ENCODE measurements at regions not wholly inside any gene's neighbourhood (a gene's known extent, or its start where the extent isn't known, plus 50 kb on each side); places are given as distances from the start of the nearest gene placed in this dataset.
"Not testable (repeated sequence)": the region's sequence is repeated elsewhere in the genome, so short reads cannot be mapped to it uniquely, and the experiment has no call there.

DNA sequence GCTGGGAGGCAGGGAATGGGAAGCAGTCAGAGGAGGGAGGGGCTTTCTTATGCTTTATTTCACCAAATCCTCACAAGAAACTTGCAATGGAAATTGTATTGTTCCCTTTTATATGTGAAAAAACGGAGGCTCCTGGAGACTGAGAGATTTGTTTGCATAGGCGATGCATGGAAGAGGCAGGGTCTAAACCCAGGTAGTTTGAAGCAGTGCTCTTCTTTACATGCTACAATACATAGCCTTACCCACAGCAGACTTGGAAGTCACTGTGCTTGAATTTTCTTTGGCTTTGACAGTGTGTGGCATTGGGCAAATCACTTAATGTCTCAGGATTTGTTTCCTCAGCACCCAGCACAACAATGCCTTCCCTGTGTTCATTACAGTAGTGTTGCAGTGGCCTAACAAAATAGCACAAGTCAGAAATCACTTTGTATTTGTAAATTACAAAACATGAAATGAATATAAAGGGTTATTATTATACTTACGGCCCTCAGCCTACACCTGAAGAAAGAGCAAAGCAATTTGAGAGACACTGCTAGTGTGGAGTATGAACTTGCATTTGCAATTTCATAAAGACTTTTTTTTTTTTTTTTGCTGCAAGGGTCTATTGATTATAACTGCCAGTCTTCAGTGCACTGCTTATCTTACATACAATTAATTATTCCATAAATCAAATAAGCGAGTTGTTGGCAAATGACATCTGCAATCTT is 646.4 kb upstream of the KCNMB2 start:
- no peak for DNase-seq (ENCODE audit: low read depth, low spot score)

DNA sequence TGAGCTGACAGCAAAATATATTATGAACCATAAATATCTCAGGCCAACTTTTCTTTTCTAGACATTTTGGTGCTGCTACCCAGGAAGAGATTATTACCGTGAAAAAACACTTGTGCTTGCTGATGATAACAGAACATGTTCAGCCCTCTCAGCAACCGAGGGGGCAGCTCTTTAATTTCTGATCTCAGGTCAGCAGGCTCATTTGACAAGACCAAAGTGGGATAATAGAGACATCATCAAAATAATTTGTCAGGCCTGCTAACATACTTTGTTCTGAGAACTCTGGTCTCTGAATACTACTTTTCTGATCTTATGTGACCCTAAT is 645.9 kb upstream of the KCNMB2 start:
- no peak for DNase-seq (ENCODE audit: low read depth, low spot score)

- DNase-seq (ENCODE audit: low read depth, low spot score) = not testable (repeated sequence)
Observed at GRCh38 chr3:177891569-177891968, 644.7 kb upstream of the KCNMB2 start.

- DNase-seq (ENCODE audit: low read depth, low spot score) = no peak
Observed at GRCh38 chr3:177893331-177893730, 642.9 kb upstream of the KCNMB2 start.

GRCh38 chr3:177894081-177894728 is 642.0 kb upstream of the KCNMB2 start:
- no peak for DNase-seq (ENCODE audit: low read depth, low spot score)

DNA sequence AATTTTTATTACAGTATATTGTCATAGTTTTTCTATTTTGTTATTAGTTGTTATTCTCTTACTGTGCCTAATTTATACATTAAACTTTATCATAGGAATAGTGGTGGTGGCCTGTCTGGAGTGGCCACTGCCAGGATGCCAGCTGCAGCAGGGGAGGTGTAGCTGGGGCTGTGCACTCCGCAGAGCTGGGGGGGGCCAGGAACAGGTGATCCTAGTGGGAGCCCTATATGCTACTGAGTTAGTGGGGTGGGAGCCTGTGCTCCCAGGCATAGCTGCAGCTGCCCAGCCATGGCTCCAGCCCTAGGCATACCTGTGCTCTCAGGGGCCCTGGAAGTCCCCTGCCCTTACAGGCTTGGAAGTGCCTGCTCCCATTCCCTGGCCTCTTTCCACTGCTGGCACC is 638.1 kb upstream of the KCNMB2 start:
- DNase-seq (ENCODE audit: low read depth, low spot score) = no peak

DNA sequence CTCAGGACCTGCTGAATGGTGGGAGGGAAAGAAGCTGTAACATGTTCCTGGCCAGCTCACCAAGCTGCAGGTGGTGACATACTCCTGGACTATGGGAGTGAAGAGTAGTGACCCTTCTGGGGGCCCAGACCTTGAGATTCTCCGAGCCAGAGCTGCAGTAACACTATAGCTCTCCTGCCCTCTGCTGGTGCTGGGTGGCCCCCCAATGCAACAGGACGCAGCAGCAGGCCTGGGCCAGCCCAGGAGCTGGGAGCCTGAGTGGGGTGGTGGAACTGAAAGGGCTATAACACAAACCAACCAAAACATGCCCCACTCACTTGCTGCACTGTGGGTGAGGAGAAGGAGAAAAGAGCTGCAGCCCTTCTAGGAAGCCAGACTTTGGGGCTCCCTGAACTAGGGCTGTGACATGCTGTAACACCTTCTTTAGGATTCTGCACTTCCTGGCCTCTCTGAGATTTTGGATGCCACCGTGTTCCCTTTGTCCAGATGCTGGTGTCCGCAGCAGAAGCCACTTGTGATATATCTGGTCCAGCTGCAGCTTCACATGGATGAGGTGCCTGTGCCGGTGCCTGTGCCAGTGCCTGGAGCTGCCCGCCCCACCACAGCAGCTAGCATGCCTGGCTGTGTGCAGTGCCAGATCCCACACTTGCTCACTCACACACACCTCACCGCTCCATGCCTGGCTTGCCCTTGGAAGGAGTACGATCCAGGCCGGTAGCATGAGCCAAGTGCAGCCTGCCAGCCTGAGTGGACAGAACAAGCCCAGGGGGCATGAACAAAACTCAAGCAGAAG is 636.8 kb upstream of the KCNMB2 start:
- DNase-seq (ENCODE audit: low read depth, low spot score) = no peak

GRCh38 chr3:177902876-177903275 is 633.4 kb upstream of the KCNMB2 start:
- no peak for DNase-seq (ENCODE audit: low read depth, low spot score)

GRCh38 chr3:177904621-177905020 is 631.6 kb upstream of the KCNMB2 start:
- DNase-seq (ENCODE audit: low read depth, low spot score) = no peak

GRCh38 chr3:177905173-177906125 is 630.8 kb upstream of the KCNMB2 start:
- peak; percentile 39 for DNase-seq (ENCODE audit: low read depth, low spot score)

DNA sequence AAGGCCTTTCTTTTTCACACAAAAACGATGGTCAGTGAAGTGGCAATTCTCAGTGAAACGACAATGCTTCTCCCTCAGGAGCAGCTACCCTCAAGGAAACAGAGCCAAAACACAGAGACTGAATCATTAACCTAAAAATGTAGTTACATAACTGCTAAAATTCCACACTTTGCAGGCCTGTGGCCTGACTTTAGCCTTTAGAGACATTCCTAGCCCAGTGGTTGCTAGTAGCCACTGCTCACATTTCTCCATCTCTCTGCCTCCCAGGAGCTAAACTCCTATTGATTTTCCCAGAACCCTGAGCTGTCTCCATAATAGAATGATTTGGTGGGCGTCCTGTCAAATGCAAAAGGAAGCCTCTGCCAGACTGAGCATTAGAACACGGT is 630.1 kb upstream of the KCNMB2 start:
- DNase-seq (ENCODE audit: low read depth, low spot score) = peak; percentile 39

GRCh38 chr3:177906578-177907229 is 629.5 kb upstream of the KCNMB2 start:
- no peak for DNase-seq (ENCODE audit: low read depth, low spot score)

DNA sequence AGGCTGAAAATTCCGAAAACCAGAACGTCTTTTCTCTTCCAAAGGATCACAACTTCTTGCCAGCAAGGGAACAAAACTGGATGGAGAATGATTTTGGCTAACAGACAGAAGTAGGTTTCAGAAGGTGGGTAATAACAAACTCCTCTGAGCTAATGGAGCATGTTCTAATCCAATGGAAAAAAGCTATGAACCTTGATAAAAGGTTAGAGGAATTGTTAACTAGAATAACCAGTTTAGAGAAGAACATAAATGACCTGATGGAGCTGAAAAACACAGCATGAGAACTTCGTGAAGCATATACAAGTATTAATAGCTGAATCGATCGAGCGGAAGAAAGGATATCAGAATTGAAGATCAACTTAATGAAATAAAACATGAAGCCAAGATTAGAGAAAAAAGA is 626.7 kb upstream of the KCNMB2 start:
- not testable (repeated sequence) for DNase-seq (ENCODE audit: low read depth, low spot score)

GRCh38 chr3:177914224-177914623 is 622.0 kb upstream of the KCNMB2 start:
- no peak for DNase-seq (ENCODE audit: low read depth, low spot score)

DNA sequence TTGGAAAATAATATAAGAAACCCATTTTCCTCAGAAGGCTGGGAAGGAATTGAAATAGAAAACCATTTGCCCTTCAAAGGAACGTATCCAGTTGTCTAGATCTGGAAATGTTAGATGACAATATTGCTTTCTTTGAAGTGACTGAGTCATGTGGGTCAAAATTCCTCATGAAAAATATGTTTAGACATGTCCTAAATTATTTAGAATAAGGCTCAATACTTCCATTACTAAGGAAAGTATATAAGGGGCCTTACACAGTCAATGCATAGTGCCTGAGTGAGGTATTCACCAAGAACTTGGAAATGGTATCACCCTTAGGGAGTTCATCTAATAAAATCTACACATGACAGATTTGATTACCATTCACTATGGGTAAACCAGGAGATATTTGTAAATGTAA is 619.8 kb upstream of the KCNMB2 start:
- no peak for DNase-seq (ENCODE audit: low read depth, low spot score)

DNA sequence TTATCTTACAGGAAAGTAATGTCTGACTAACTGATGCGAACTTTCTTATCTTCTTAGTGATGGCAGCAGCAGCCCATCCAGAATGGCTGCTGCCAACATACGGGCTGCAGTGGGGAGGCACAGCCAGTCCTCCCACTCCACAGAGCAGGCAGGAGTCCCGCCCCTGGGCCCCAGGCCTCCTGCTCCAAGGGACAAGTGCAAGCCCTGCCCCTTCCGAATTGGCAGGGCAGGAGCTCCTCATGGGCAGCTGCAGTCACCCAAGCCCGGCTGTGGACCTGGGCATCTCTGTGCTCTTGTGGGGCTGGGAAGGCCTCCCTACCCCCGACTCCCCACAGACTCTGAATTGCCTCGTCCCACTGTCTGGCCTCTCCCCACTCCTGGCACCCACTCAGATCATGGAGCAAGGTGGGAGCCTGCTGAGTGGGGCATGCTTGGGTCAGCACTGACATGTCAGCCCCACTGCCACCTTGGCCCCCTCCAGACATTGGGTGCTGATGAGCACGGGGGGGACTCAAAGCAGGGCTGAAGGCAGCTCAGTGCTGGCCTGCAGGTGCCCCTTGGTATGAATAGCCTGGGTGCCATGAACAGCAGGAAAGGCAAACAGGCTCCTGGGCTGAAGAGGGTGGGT is 618.9 kb upstream of the KCNMB2 start:
- DNase-seq (ENCODE audit: low read depth, low spot score) = no peak

DNA sequence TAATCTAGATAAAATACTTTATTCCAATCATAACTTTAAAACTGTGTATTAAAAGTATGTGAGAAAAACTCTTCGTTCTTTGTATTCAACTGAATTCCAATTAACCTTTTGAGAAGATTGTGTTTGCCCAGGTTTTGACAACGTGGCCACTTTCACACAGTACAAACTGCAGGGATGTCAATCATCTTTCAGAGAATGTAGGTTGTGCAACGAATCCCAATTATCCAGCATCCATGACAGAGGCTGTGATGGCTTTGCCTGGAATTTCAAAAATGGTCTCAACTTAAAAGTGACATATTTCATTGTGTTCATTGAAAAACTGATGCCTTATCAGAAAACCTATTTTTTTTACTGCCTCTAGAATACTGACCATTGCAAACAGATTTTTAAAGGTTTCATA is 615.1 kb upstream of the KCNMB2 start:
- no peak for DNase-seq (ENCODE audit: low read depth, low spot score)

- no peak for DNase-seq (ENCODE audit: low read depth, low spot score)
Observed at GRCh38 chr3:177924261-177924660, 612.0 kb upstream of the KCNMB2 start.

GRCh38 chr3:177928172-177928873 is 607.9 kb upstream of the KCNMB2 start:
- no peak for DNase-seq (ENCODE audit: low read depth, low spot score)

GRCh38 chr3:177929310-177929709 is 606.9 kb upstream of the KCNMB2 start:
- DNase-seq (ENCODE audit: low read depth, low spot score) = no peak

Data from smooth muscle cell of the brain vasculature (primary cell).